Thyroid gland (tissue), 4 donors: ENCODE measurements at regions not wholly inside any gene's neighbourhood (a gene's known extent, or its start where the extent isn't known, plus 50 kb on each side); places are given as distances from the start of the nearest gene placed in this dataset.
"Not testable (repeated sequence)": the region's sequence is repeated elsewhere in the genome, so short reads cannot be mapped to it uniquely, and the experiment has no call there.

Source experiments
- DNase-seq, 2 donors: peaks; one replicate each; pipeline ENCODE4 v3.0.0-alpha.2; 2019
- H3K27ac ChIP-seq, 3 donors: fragments of 200-600 bp; sonication (generic); 1 replicate in 2 of 3; 2 replicates in 1 of 3; pipeline ENCODE4 v1.5.1; 2016 to 2019; ENCODE audit warnings: mild to moderate bottlenecking in 1 of 3, moderate library complexity in 1 of 3
- H3K27me3 ChIP-seq: fragments of 200-600 bp; sonication (generic); one replicate; pipeline ENCODE4 v1.5.1; 2019
- H3K36me3 ChIP-seq, 2 donors: fragments of 200-600 bp; sonication (generic); one replicate each; pipeline ENCODE4 v1.5.1; 2016 to 2019
- H3K4me1 ChIP-seq, 2 donors: fragments of 200-600 bp; sonication (generic); one replicate each; pipeline ENCODE4 v1.5.1; 2017 to 2019
- H3K4me3 ChIP-seq, 3 donors: fragments of 200-600 bp; sonication (generic); replicated peaks in 1 of 3; 1 replicate in 2 of 3; 2 replicates in 1 of 3; pipeline ENCODE4 v1.5.1; 2016; ENCODE audit warnings: mild to moderate bottlenecking in 1 of 3
- H3K9me3 ChIP-seq: fragments of 200-600 bp; sonication (generic); one replicate; pipeline ENCODE4 v1.5.1; 2017
- POLR2A ChIP-seq, 2 donors: fragments of 450-650 bp; IDR thresholded peaks; one replicate each; pipeline ENCODE4 v1.6.1; 2017; ENCODE audit warnings: antibody characterized with exemption in 2 of 2, mild to moderate bottlenecking in 2 of 2, moderate library complexity in 1 of 2
- WGBS, 2 donors: methylation state at CpG; one replicate each; pipeline ENCODE4 v1.1.5; 2017; 5-methylcytosine and 5-hydroxymethylcytosine counted together
- intact Hi-C: fragments of 100-400 bp; cut with DNase I; formaldehyde crosslinking; loops from one replicate; pipeline ENCODE4 v1.15.1; 2023
- TF ChIP-seq, protein P1 (sequence below), 6 experiments: fragments of 200-600 bp in 3 of 6; fragments of 450-650 bp in 3 of 6; sonication (generic) in 3 of 6; IDR thresholded peaks; one replicate each; pipeline ENCODE4 v1.5.1; 2016 to 2019; ENCODE audit warnings: antibody characterized with exemption in 6 of 6, mild to moderate bottlenecking in 2 of 6, inconsistent platforms in 1 of 6, moderate library complexity in 1 of 6

- Histone ChIP-seq H3K36me3 (no peaks in the 10 kb centered on the region), H3K9me3 (no peaks in the 10 kb centered on the region), H3K27ac (no peak overlapping the region), H3K4me1 (no peaks in the 10 kb centered on the region), H3K4me3 (no peak overlapping the region), H3K27me3 (no peaks in the 10 kb centered on the region)
- TF ChIP-seq, protein P1, sequence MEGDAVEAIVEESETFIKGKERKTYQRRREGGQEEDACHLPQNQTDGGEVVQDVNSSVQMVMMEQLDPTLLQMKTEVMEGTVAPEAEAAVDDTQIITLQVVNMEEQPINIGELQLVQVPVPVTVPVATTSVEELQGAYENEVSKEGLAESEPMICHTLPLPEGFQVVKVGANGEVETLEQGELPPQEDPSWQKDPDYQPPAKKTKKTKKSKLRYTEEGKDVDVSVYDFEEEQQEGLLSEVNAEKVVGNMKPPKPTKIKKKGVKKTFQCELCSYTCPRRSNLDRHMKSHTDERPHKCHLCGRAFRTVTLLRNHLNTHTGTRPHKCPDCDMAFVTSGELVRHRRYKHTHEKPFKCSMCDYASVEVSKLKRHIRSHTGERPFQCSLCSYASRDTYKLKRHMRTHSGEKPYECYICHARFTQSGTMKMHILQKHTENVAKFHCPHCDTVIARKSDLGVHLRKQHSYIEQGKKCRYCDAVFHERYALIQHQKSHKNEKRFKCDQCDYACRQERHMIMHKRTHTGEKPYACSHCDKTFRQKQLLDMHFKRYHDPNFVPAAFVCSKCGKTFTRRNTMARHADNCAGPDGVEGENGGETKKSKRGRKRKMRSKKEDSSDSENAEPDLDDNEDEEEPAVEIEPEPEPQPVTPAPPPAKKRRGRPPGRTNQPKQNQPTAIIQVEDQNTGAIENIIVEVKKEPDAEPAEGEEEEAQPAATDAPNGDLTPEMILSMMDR (IDR thresholded peaks at IDR 0.05), result no peak
- no peak for TF ChIP-seq POLR2A (IDR thresholded peaks at IDR 0.05)
- intact Hi-C loops, result no loop called here
- WGBS, 2 donors, result 78 to 92% methylated on average over 11 of the region's 11 CpGs
- DNase-seq, result no peak
These were observed 250.1 kb downstream of the GADD45G start for GRCh38 chr9:89854715-89855475.

GRCh38 chr9:89856296-89856695 lies 251.5 kb downstream of the GADD45G start:
- 70 to 91% methylated on average over 5 of the region's 5 CpGs for WGBS, 2 donors
- DNase-seq, result not testable (repeated sequence)

GRCh38 chr9:89856950-89857349 lies 252.1 kb downstream of the GADD45G start:
- H3K9me3 ChIP-seq, H3K4me3 ChIP-seq, intact Hi-C loops: not testable (repeated sequence)

More at GRCh38 chr9:89856296-89856695, 251.5 kb downstream of the GADD45G start:
- H3K4me3 ChIP-seq, intact Hi-C loops, H3K36me3 ChIP-seq, H3K4me1 ChIP-seq, H3K9me3 ChIP-seq, H3K27ac ChIP-seq, H3K27me3 ChIP-seq: not testable (repeated sequence)

GRCh38 chr9:89859842-89860241 lies 255.0 kb downstream of the GADD45G start:
- H3K4me3 ChIP-seq, DNase-seq, H3K27me3 ChIP-seq, H3K27ac ChIP-seq, H3K36me3 ChIP-seq, H3K4me1 ChIP-seq, intact Hi-C loops, H3K9me3 ChIP-seq: not testable (repeated sequence)
- WGBS, 2 donors, result 64 to 67% methylated on average over 7 of the region's 7 CpGs

More at GRCh38 chr9:89856950-89857349, 252.1 kb downstream of the GADD45G start:
- H3K27ac ChIP-seq, H3K27me3 ChIP-seq, DNase-seq, H3K36me3 ChIP-seq, H3K4me1 ChIP-seq: not testable (repeated sequence)

DNA sequence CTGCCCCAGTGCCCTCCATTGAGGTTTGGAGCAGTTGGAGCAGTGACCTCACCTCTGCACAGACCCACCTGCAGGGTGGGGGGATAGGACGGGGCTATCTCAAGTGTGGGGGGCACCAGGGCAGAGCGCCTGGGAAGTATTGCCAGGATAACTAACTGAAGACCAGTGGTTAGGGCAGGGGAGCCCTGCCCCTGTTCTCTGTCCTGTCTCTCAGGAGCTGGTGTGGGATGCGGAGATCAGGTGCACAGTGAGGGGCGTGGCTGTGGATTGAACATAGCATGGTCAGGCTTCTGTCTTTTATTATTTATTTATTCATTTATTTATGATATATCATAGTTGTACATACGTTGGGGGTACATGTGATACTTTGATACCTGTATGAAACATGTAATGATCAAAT lies 256.6 kb downstream of the GADD45G start:
- H3K9me3 ChIP-seq, H3K27ac ChIP-seq, intact Hi-C loops, H3K4me3 ChIP-seq, H3K27me3 ChIP-seq, H3K36me3 ChIP-seq, H3K4me1 ChIP-seq, DNase-seq: not testable (repeated sequence)
- 86 to 94% methylated on average over 5 of the region's 5 CpGs for WGBS, 2 donors

DNA sequence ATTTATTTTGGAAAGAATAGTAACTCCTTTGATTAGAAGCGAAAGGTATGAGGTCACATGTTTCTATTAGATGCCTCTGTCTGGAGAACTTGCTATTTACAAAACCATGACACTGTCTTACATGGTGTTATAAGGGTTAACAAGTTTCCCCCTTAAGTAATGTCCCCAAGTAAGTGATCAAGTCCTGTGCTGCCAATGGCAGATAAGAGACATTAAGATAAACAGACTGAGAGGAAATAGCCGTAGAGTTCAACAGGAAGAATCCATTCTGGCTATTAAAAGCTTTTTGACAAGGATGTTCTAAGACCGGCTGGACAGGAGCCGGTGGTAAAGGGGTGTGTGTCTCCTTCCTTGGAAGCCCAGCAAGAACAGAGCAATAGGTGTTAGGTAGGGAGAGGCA lies 257.5 kb downstream of the GADD45G start:
- whole genome bisulfite sequencing, 2 donors, result 59 to 71% methylated on average over 4 of the region's 4 CpGs
- TF ChIP-seq, protein P1 (IDR thresholded peaks at IDR 0.05), result no peak
- TF ChIP-seq POLR2A (IDR thresholded peaks at IDR 0.05), result no peak
- no peaks in the 10 kb centered on the region for H3K27me3 ChIP-seq

DNA sequence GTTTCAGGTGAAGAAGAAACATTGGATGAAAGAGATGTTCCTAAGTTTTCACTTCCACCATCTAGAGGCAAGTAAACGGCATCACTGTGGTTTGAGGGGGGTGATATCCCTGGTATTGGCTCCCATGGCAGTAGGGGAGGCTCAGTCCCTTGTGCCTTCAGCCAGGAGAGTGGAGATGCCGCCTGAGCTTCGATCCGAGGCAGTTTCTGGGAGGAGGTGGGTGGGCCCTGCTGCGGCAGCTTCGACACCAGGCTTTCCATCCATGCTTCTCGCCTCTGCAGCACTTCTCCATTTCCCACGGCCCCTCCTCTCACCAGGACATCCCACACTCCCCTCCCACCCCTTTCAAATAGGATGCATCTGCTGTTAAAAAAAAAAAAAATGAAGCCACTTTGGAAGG lies 258.3 kb downstream of the GADD45G start:
- H3K9me3 ChIP-seq, result no peaks in the 10 kb centered on the region
- intact Hi-C loops, result no loop called here
- no peaks in the 10 kb centered on the region for H3K4me1 ChIP-seq
- 79 to 84% methylated on average over 8 of the region's 8 CpGs for WGBS, 2 donors
- no peak overlapping the region for H3K27ac ChIP-seq
- TF ChIP-seq, protein P1 (IDR thresholded peaks at IDR 0.05), result no peak
- TF ChIP-seq POLR2A (IDR thresholded peaks at IDR 0.05), result no peak
- DNase-seq, result no peak
- no peaks in the 10 kb centered on the region for H3K27me3 ChIP-seq
- no peak overlapping the region for H3K4me3 ChIP-seq
- no peaks in the 10 kb centered on the region for H3K36me3 ChIP-seq

More for the DNA sequence above, 257.5 kb downstream of the GADD45G start:
- intact Hi-C loops, result no loop called here
- Histone ChIP-seq H3K4me1 (no peaks in the 10 kb centered on the region), H3K4me3 (no peak overlapping the region), H3K27ac (no peak overlapping the region), H3K36me3 (no peaks in the 10 kb centered on the region), H3K9me3 (no peaks in the 10 kb centered on the region)
- no peak for DNase-seq
